Ovary (tissue), 7 donors: ENCODE measurements at regions not wholly inside any gene's neighbourhood (a gene's known extent, or its start where the extent isn't known, plus 50 kb on each side); places are given as distances from the start of the nearest gene placed in this dataset.

ENCODE experiments used
- DNase-seq, 5 donors: peaks; one replicate each; pipeline ENCODE4 v3.0.0-alpha.2; 2019 to 2020
- H3K27ac ChIP-seq, 2 donors: fragments of 200-600 bp; one replicate each; pipeline versions ENCODE4 v1.5.1 to v1.8.0; 2019 to 2022
- H3K27me3 ChIP-seq: fragments of 200-600 bp; one replicate; pipeline ENCODE4 v1.8.0; 2022
- H3K36me3 ChIP-seq: fragments of 200-600 bp; sonication (generic); one replicate; pipeline ENCODE4 v1.5.1; 2019
- H3K4me1 ChIP-seq: one replicate; pipeline ENCODE4 v1.8.1; 2013; ENCODE audit warnings: mild to moderate bottlenecking, moderate library complexity; ENCODE audit not compliant: insufficient read depth
- H3K4me3 ChIP-seq: fragments of 200-600 bp; sonication (generic); one replicate; pipeline ENCODE4 v1.5.1; 2017
- H3K9me3 ChIP-seq, 2 donors: fragments of 200-600 bp in 1 of 2; sonication (generic) in 1 of 2; one replicate each; pipeline versions ENCODE4 v1.5.1 to v1.8.1; 2013 to 2019; ENCODE audit warnings: mild to moderate bottlenecking in 1 of 2, moderate library complexity in 1 of 2
- CTCF ChIP-seq, 3 donors: fragments of 450-650 bp in 2 of 3; fragments of 200-600 bp in 1 of 3; IDR thresholded peaks; one replicate each; pipeline versions ENCODE4 v1.5.1 to v1.8.0; 2016 to 2022; ENCODE audit warnings: antibody characterized with exemption in 3 of 3, mild to moderate bottlenecking in 1 of 3
- EP300 ChIP-seq: sonication (generic); formaldehyde crosslinking; IDR thresholded peaks from one replicate; pipeline ENCODE4 v1.6.1; 2017; ENCODE audit warnings: antibody characterized with exemption
- POLR2A ChIP-seq: fragments of 450-650 bp; IDR thresholded peaks from one replicate; pipeline ENCODE4 v1.6.1; 2017; ENCODE audit warnings: antibody characterized with exemption, mild to moderate bottlenecking, moderate library complexity
- WGBS, 3 donors: extraction: QIAGEN DNeasy Blood & Tissue Kit in 1 of 3; methylation state at CpG; one replicate each; pipeline versions ENCODE4 v1.1.5 to v1.1.7; 2013 to 2017; 5-methylcytosine and 5-hydroxymethylcytosine counted together
- intact Hi-C, 4 donors: fragments of 100-400 bp; cut with DNase I; formaldehyde crosslinking; loops; one replicate each; pipeline versions ENCODE4 v1.11.0 to v1.15.1; 2022 to 2023
- donor health status: DM: no; HTN: no; CAD: no; lungs with moderate emphysema.
- donor health status: DM: no; HTN: no; CAD: no.
- donor health status: Bipolar disorder and iron deficiency.
- donor health status: DM: no; HTN: no; CAD: no.
- donor health status: DM: yes; HTN: yes; CAD: no.

GRCh38 chr4:137446071-137446470 is 86.2 kb downstream of the PCDH18 start:
- Histone ChIP-seq H3K9me3 (no peaks in the 10 kb centered on the region), H3K4me3 (no peak overlapping the region), H3K4me1 (no peaks in the 10 kb centered on the region), H3K27ac (no peak overlapping the region), H3K27me3 (no peaks in the 10 kb centered on the region), H3K36me3 (no peaks in the 10 kb centered on the region)
- intact Hi-C loops: no loop called here
- 14 to 21% (median 19%) methylated on average over 2 of the region's 2 CpGs for WGBS, 3 donors
- no peak for DNase-seq
- TF ChIP-seq CTCF (IDR thresholded peaks at IDR 0.05): no peak

GRCh38 chr4:137443031-137443800 is 89.1 kb downstream of the PCDH18 start:
- Histone ChIP-seq H3K36me3 (no peaks in the 10 kb centered on the region), H3K4me1 (no peaks in the 10 kb centered on the region), H3K27ac (no peak overlapping the region), H3K27me3 (no peaks in the 10 kb centered on the region), H3K4me3 (no peak overlapping the region), H3K9me3 (no peaks in the 10 kb centered on the region)
- no peak for DNase-seq
- intact Hi-C loops: no loop called here
- 90 to 92% (median 91%) methylated on average over 3 of the region's 3 CpGs for WGBS, 3 donors
- no peak for TF ChIP-seq CTCF (IDR thresholded peaks at IDR 0.05)
- no peak for TF ChIP-seq POLR2A
- no peak for TF ChIP-seq EP300

GRCh38 chr4:137432446-137433311 is 99.6 kb downstream of the PCDH18 start:
- intact Hi-C loops: no loop called here
- no peaks in the 10 kb centered on the region for H3K4me1 ChIP-seq
- H3K27ac ChIP-seq: no peak overlapping the region
- no peak for DNase-seq
- TF ChIP-seq EP300 (no peak), POLR2A (no peak), CTCF (IDR thresholded peaks at IDR 0.05) (no peak)
- no peaks in the 10 kb centered on the region for H3K27me3 ChIP-seq
- WGBS, 3 donors: 35 to 39% (median 35%) methylated on average over 2 of the region's 2 CpGs
- H3K9me3 ChIP-seq: no peaks in the 10 kb centered on the region
- H3K4me3 ChIP-seq: no peak overlapping the region
- no peaks in the 10 kb centered on the region for H3K36me3 ChIP-seq

- no peak for TF ChIP-seq EP300
- TF ChIP-seq POLR2A: no peak
- H3K27ac ChIP-seq: no peak overlapping the region
- no peaks in the 10 kb centered on the region for H3K9me3 ChIP-seq
- intact Hi-C loops: no loop called here
- DNase-seq: no peak
- no peaks in the 10 kb centered on the region for H3K36me3 ChIP-seq
- H3K27me3 ChIP-seq: no peaks in the 10 kb centered on the region
- 88 to 91% (median 89%) methylated on average over 4 of the region's 4 CpGs for WGBS, 3 donors
- H3K4me3 ChIP-seq: no peak overlapping the region
- no peaks in the 10 kb centered on the region for H3K4me1 ChIP-seq
Measured at GRCh38 chr4:137430171-137430570, 102.1 kb downstream of the PCDH18 start.

GRCh38 chr4:137427411-137427810 is 104.9 kb downstream of the PCDH18 start:
- Histone ChIP-seq H3K4me3 (no peak overlapping the region), H3K9me3 (no peaks in the 10 kb centered on the region), H3K27me3 (no peaks in the 10 kb centered on the region), H3K27ac (no peak overlapping the region), H3K4me1 (no peaks in the 10 kb centered on the region), H3K36me3 (no peaks in the 10 kb centered on the region)
- TF ChIP-seq POLR2A: no peak
- no peak for TF ChIP-seq EP300
- TF ChIP-seq CTCF (IDR thresholded peaks at IDR 0.05): no peak
- no peak for DNase-seq
- intact Hi-C loops: no loop called here
- WGBS, 3 donors: 81 to 89% (median 88%) methylated on average over 3 of the region's 3 CpGs
